ENCODE measurements at regions not wholly inside any gene's neighbourhood (a gene's known extent, or its start where the extent isn't known, plus 50 kb on each side); places are given as distances from the start of the nearest gene placed in this dataset.

GRCh38 chr20:3325864-3326263 is 81.6 kb downstream of the DNAAF9 start:
- TF ChIP-seq POLR2A (IDR thresholded peaks at IDR 0.05) (no peak), CTCF (IDR thresholded peaks at IDR 0.05) (no peak)
- no peak for DNase-seq
- WGBS, 2 donors, result 92 to 94% methylated on average over 2 of the region's 2 CpGs
- intact Hi-C loops (cut with DNase I), result no loop called here
- no peak for ATAC-seq
- no peaks in the 10 kb centered on the region for H3K4me1 ChIP-seq
- no peak overlapping the region for H3K27ac ChIP-seq
- no peaks in the 10 kb centered on the region for H3K9me3 ChIP-seq
- H3K36me3 ChIP-seq (replicated peaks in 1 of 2; ENCODE audit: insufficient read depth in 1 of 2, low read depth in 2 of 2), result peaks cover 0 to 4% of the 10 kb centered on the region in 2 donors
- no peak overlapping the region for H3K4me3 ChIP-seq
- H3K27me3 ChIP-seq, result no peaks in the 10 kb centered on the region

- Histone ChIP-seq H3K27me3 (no peaks in the 10 kb centered on the region), H3K4me1 (no peaks in the 10 kb centered on the region), H3K27ac (no peak overlapping the region), H3K36me3 (replicated peaks in 1 of 2; ENCODE audit: insufficient read depth in 1 of 2, low read depth in 2 of 2) (peaks cover 0 to 7% of the 10 kb centered on the region in 2 donors), H3K9me3 (no peaks in the 10 kb centered on the region), H3K4me3 (no peak overlapping the region)
- 79 to 86% methylated on average over 4 to 5 of the region's 5 CpGs for WGBS, 2 donors
- intact Hi-C loops (cut with DNase I), result no loop called here
- ATAC-seq (no peak), DNase-seq (no peak)
- no peak for TF ChIP-seq POLR2A (IDR thresholded peaks at IDR 0.05)
Measured at GRCh38 chr20:3323398-3323797, 84.1 kb downstream of the DNAAF9 start.

- H3K4me3 ChIP-seq, result no peak overlapping the region
- H3K36me3 ChIP-seq (replicated peaks in 1 of 2; ENCODE audit: insufficient read depth in 1 of 2, low read depth in 2 of 2), result peaks cover 0 to 7% of the 10 kb centered on the region in 2 donors
- peaks cover 11% of the 10 kb centered on the region for H3K4me1 ChIP-seq
- no peaks in the 10 kb centered on the region for H3K27me3 ChIP-seq
- DNase-seq (no peak), ATAC-seq (no peak)
- H3K27ac ChIP-seq, result no peak overlapping the region
- 96 to 99% methylated on average over 3 of the region's 3 CpGs for WGBS, 2 donors
- intact Hi-C loops (cut with DNase I), result no loop called here
- no peaks in the 10 kb centered on the region for H3K9me3 ChIP-seq
- TF ChIP-seq CTCF (IDR thresholded peaks at IDR 0.05), result no peak
- no peak for TF ChIP-seq POLR2A (IDR thresholded peaks at IDR 0.05)
Measured at GRCh38 chr20:3318226-3318884, 79.4 kb upstream of the SLC4A11 start.

GRCh38 chr20:3316136-3316535 is 77.1 kb upstream of the SLC4A11 start:
- no peak overlapping the region for H3K27ac ChIP-seq
- intact Hi-C loops (cut with DNase I), result no loop called here
- WGBS, 2 donors, result 78 to 89% methylated on average over 7 of the region's 7 CpGs
- H3K9me3 ChIP-seq, result no peaks in the 10 kb centered on the region
- H3K4me3 ChIP-seq, result no peak overlapping the region
- no peaks in the 10 kb centered on the region for H3K27me3 ChIP-seq
- no peak for ATAC-seq
- H3K4me1 ChIP-seq, result peaks cover 20% of the 10 kb centered on the region
- peaks cover 0 to 9% of the 10 kb centered on the region in 2 donors for H3K36me3 ChIP-seq (replicated peaks in 1 of 2; ENCODE audit: insufficient read depth in 1 of 2, low read depth in 2 of 2)
- TF ChIP-seq POLR2A (IDR thresholded peaks at IDR 0.05) (no peak), CTCF (IDR thresholded peaks at IDR 0.05) (no peak)
- no peak for DNase-seq

- Histone ChIP-seq H3K27me3 (no peaks in the 10 kb centered on the region), H3K4me1 (peaks cover 20% of the 10 kb centered on the region), H3K27ac (no peak overlapping the region), H3K4me3 (no peak overlapping the region), H3K36me3 (replicated peaks in 1 of 2; ENCODE audit: insufficient read depth in 1 of 2, low read depth in 2 of 2) (peaks cover 0 to 4% of the 10 kb centered on the region in 2 donors), H3K9me3 (no peaks in the 10 kb centered on the region)
- intact Hi-C loops (cut with DNase I), result no loop called here
- DNase-seq (no peak), ATAC-seq (no peak)
- 71 to 85% methylated on average over 2 of the region's 2 CpGs for WGBS, 2 donors
- TF ChIP-seq POLR2A (IDR thresholded peaks at IDR 0.05) (no peak), CTCF (IDR thresholded peaks at IDR 0.05) (no peak)
Measured at GRCh38 chr20:3315136-3315535, 76.1 kb upstream of the SLC4A11 start.

Measured in body of pancreas (tissue), 4 donors.